ENCODE measurements at regions not wholly inside any gene's neighbourhood (a gene's known extent, or its start where the extent isn't known, plus 50 kb on each side); places are given as distances from the start of the nearest gene placed in this dataset.
"Not testable (repeated sequence)": the region's sequence is repeated elsewhere in the genome, so short reads cannot be mapped to it uniquely, and the experiment has no call there.

DNA sequence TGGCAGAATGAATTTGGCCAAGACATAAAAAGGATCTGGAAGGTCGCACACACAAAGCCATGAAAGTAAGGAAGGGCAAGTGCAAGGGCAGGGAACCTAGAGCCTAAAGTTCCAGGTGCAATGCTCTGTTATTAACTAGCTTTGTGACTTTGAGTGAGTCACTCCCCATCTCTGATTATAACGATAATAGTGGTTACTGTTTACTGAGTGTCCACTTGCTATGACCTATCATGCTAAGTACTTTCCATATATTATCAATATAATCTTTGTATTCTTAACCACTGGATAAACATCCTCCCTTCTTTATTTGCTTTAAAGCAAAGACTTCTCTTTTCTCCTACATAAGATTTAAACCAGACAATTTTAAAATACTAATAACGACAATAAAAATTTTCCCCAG lies 504.6 kb upstream of the BRINP1 start:
- Mint-ChIP-seq H3K36me3 (ENCODE audit: insufficient read depth in 1 of 3, low read depth in 3 of 3) (peaks cover 0 to 5% (median 3%) of the 10 kb centered on the region in 3 experiments; a peak in 2 of 7 replicates), H3K27ac (no peak overlapping the region), H3K9me3 (peaks cover 3% of the 10 kb centered on the region in 2 experiments; a peak in 2 of 5 replicates), H3K4me1 (no peaks in the 10 kb centered on the region), H3K27me3 (ENCODE audit: low read depth) (no peaks in the 10 kb centered on the region; the same call in 1 of the 2 replicates), H3K4me3 (no peak overlapping the region)
- H2BK20ac ChIP-seq (ENCODE audit: low read depth, low read length, poor library complexity, severe bottlenecking) = no peak overlapping the region
- H3K23ac ChIP-seq (ENCODE audit: insufficient read length, low read depth, low read length) = no peak overlapping the region
- H3K79me1 ChIP-seq (ENCODE audit: insufficient read depth, low read depth, low read length, poor library complexity, severe bottlenecking) = no peaks in the 10 kb centered on the region
- no peaks in the 10 kb centered on the region for H4K20me1 ChIP-seq (ENCODE audit: control insufficient read depth, insufficient read depth, insufficient read length)
- H2BK5ac ChIP-seq (ENCODE audit: insufficient read length, low read length) = no peak overlapping the region
- H4K8ac ChIP-seq (replicated peaks; ENCODE audit: insufficient read length, low read depth, low read length) = no peak overlapping the region
- no peaks in the 10 kb centered on the region for H3K27me3 ChIP-seq (ENCODE audit: insufficient read depth, low read length)
- no peak overlapping the region for H3K4ac ChIP-seq (ENCODE audit: low read depth, low read length)
- H3K18ac ChIP-seq (ENCODE audit: insufficient read length, low read depth, low read length) = no peak overlapping the region
- no peaks in the 10 kb centered on the region for H3K9me3 ChIP-seq (ENCODE audit: control insufficient read depth, low read depth, low read length)
- no peak overlapping the region for H4K5ac ChIP-seq (ENCODE audit: insufficient read length, low read depth, low read length)
- no peak overlapping the region for H4K91ac ChIP-seq (ENCODE audit: insufficient read length, low read depth, low read length)
- H3K4me2 ChIP-seq (ENCODE audit: insufficient read depth, insufficient read length, low read length) = no peak overlapping the region
- no peak overlapping the region for H2BK15ac ChIP-seq (ENCODE audit: low read depth, low read length)
- no peak overlapping the region for H3T11ph ChIP-seq (ENCODE audit: low read length)
- H2BK120ac ChIP-seq (ENCODE audit: low read depth, low read length, poor library complexity, severe bottlenecking) = no peak overlapping the region
- no peak overlapping the region for H2BK12ac ChIP-seq (ENCODE audit: insufficient read length, low read depth, low read length)
- no peaks in the 10 kb centered on the region for H3K23me2 ChIP-seq (ENCODE audit: insufficient read length, low read depth, low read length, poor library complexity, severe bottlenecking)
- no peaks in the 10 kb centered on the region for H3K4me1 ChIP-seq (ENCODE audit: insufficient read depth, low read length)
- DNase-seq = no peak
- no peak overlapping the region for H3K27ac ChIP-seq (ENCODE audit: insufficient read length, low read depth, low read length)
- no peak overlapping the region for H2AFZ ChIP-seq (ENCODE audit: low read length)
- 100% methylated on average over 1 of the region's 3 CpGs for WGBS (ENCODE audit: extremely low coverage, insufficient read length, low lambda C conversion rate)
- TF ChIP-seq, protein P1, sequence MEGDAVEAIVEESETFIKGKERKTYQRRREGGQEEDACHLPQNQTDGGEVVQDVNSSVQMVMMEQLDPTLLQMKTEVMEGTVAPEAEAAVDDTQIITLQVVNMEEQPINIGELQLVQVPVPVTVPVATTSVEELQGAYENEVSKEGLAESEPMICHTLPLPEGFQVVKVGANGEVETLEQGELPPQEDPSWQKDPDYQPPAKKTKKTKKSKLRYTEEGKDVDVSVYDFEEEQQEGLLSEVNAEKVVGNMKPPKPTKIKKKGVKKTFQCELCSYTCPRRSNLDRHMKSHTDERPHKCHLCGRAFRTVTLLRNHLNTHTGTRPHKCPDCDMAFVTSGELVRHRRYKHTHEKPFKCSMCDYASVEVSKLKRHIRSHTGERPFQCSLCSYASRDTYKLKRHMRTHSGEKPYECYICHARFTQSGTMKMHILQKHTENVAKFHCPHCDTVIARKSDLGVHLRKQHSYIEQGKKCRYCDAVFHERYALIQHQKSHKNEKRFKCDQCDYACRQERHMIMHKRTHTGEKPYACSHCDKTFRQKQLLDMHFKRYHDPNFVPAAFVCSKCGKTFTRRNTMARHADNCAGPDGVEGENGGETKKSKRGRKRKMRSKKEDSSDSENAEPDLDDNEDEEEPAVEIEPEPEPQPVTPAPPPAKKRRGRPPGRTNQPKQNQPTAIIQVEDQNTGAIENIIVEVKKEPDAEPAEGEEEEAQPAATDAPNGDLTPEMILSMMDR (conservative IDR thresholded peaks at IDR 0.05) = no peak
- no peak overlapping the region for H3K9ac ChIP-seq (ENCODE audit: extremely low read depth, insufficient read length, low read length)
- no peak overlapping the region for H2AK5ac ChIP-seq (ENCODE audit: insufficient read length, low read length)
- no peak overlapping the region for H3K14ac ChIP-seq (ENCODE audit: insufficient read depth, low read length)
- H3K56ac ChIP-seq (ENCODE audit: insufficient read length, low read depth, low read length) = no peak overlapping the region
- H3K79me2 ChIP-seq (ENCODE audit: insufficient read depth, low read length) = no peaks in the 10 kb centered on the region

DNA sequence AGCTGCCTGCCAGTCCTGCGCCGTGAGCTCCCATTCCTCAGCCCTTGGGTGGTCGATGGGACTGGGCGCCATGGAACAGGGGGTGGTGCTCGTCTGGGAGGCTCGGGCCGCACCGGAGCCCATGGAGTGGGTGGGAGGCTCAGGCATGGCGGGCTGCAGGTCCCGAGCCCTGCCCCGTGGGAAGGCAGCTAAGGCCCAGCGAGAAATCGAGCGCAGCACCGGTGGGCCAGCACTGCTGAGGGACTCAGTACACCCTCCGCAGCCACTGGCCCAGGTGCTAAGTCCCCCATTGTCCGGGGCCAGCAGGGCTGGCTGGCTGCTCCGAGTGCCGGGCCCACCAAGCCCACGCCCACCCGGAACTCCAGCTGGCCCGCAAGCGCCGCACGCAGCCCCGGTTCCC lies 501.0 kb upstream of the BRINP1 start:
- not testable (repeated sequence) for H2BK120ac ChIP-seq (ENCODE audit: low read depth, low read length, poor library complexity, severe bottlenecking); H3K36me3 Mint-ChIP-seq (ENCODE audit: insufficient read depth in 1 of 3, low read depth in 3 of 3); H3K14ac ChIP-seq (ENCODE audit: insufficient read depth, low read length)

More for the DNA sequence above, 501.0 kb upstream of the BRINP1 start:
- not testable (repeated sequence) for H2BK20ac ChIP-seq (ENCODE audit: low read depth, low read length, poor library complexity, severe bottlenecking); H3K4me1 Mint-ChIP-seq; H3K27me3 ChIP-seq (ENCODE audit: insufficient read depth, low read length); H3K27me3 Mint-ChIP-seq (ENCODE audit: low read depth); H2BK5ac ChIP-seq (ENCODE audit: insufficient read length, low read length); H3K9me3 ChIP-seq (ENCODE audit: control insufficient read depth, low read depth, low read length); H3K4me3 Mint-ChIP-seq; H3K9ac ChIP-seq (ENCODE audit: extremely low read depth, insufficient read length, low read length); H4K8ac ChIP-seq (replicated peaks; ENCODE audit: insufficient read length, low read depth, low read length); H3K79me2 ChIP-seq (ENCODE audit: insufficient read depth, low read length); H3K18ac ChIP-seq (ENCODE audit: insufficient read length, low read depth, low read length); H4K20me1 ChIP-seq (ENCODE audit: control insufficient read depth, insufficient read depth, insufficient read length); H3K9me3 Mint-ChIP-seq; H2AK5ac ChIP-seq (ENCODE audit: insufficient read length, low read length); H3K27ac ChIP-seq (ENCODE audit: insufficient read length, low read depth, low read length); H2BK15ac ChIP-seq (ENCODE audit: low read depth, low read length); H3K4me1 ChIP-seq (ENCODE audit: insufficient read depth, low read length); H3K79me1 ChIP-seq (ENCODE audit: insufficient read depth, low read depth, low read length, poor library complexity, severe bottlenecking); H4K91ac ChIP-seq (ENCODE audit: insufficient read length, low read depth, low read length); H3K56ac ChIP-seq (ENCODE audit: insufficient read length, low read depth, low read length); H2BK12ac ChIP-seq (ENCODE audit: insufficient read length, low read depth, low read length); H3K4me2 ChIP-seq (ENCODE audit: insufficient read depth, insufficient read length, low read length); H3K4ac ChIP-seq (ENCODE audit: low read depth, low read length); H3T11ph ChIP-seq (ENCODE audit: low read length); H3K27ac Mint-ChIP-seq; DNase-seq; H4K5ac ChIP-seq (ENCODE audit: insufficient read length, low read depth, low read length); H3K23me2 ChIP-seq (ENCODE audit: insufficient read length, low read depth, low read length, poor library complexity, severe bottlenecking); H2AFZ ChIP-seq (ENCODE audit: low read length); H3K23ac ChIP-seq (ENCODE audit: insufficient read length, low read depth, low read length)
- no CpG with 5 or more reads among the region's 26 CpGs for WGBS (ENCODE audit: extremely low coverage, insufficient read length, low lambda C conversion rate)

Data from H9 (cell line).